ENCODE measurements at regions not wholly inside any gene's neighbourhood (a gene's known extent, or its start where the extent isn't known, plus 50 kb on each side); places are given as distances from the start of the nearest gene placed in this dataset.

GRCh38 chr2:61774351-61774750 lies 79.5 kb downstream of the FAM161A start:
- Histone ChIP-seq H3K36me3 (ENCODE audit: control insufficient read depth in 1 of 2, insufficient read depth in 2 of 2, low read length in 2 of 2) (no peaks in the 10 kb centered on the region), H3K9me3 (ENCODE audit: control insufficient read depth in 1 of 2, low read length in 2 of 2) (no peaks in the 10 kb centered on the region), H3K27ac (ENCODE audit: low read length) (no peak overlapping the region), H3K4me1 (ENCODE audit: control insufficient read depth in 1 of 2, insufficient read depth in 2 of 2, low read length in 2 of 2) (no peaks in the 10 kb centered on the region), H3K27me3 (ENCODE audit: low read depth, low read length) (no peaks in the 10 kb centered on the region), H3K4me3 (ENCODE audit: low read depth in 1 of 2, low read length in 2 of 2) (no peak overlapping the region)

GRCh38 chr2:61771904-61772845 lies 81.7 kb downstream of the FAM161A start:
- no peak overlapping the region for H3K27ac ChIP-seq (ENCODE audit: low read length)
- no peak overlapping the region for H3K4me3 ChIP-seq (ENCODE audit: low read depth in 1 of 2, low read length in 2 of 2)
- H3K36me3 ChIP-seq (ENCODE audit: control insufficient read depth in 1 of 2, insufficient read depth in 2 of 2, low read length in 2 of 2) = no peaks in the 10 kb centered on the region
- H3K27me3 ChIP-seq (ENCODE audit: low read depth, low read length) = no peaks in the 10 kb centered on the region
- no peaks in the 10 kb centered on the region for H3K4me1 ChIP-seq (ENCODE audit: control insufficient read depth in 1 of 2, insufficient read depth in 2 of 2, low read length in 2 of 2)
- no peaks in the 10 kb centered on the region for H3K9me3 ChIP-seq (ENCODE audit: control insufficient read depth in 1 of 2, low read length in 2 of 2)

- Histone ChIP-seq H3K4me1 (ENCODE audit: control insufficient read depth in 1 of 2, insufficient read depth in 2 of 2, low read length in 2 of 2) (no peaks in the 10 kb centered on the region), H3K27ac (ENCODE audit: low read length) (no peak overlapping the region), H3K9me3 (ENCODE audit: control insufficient read depth in 1 of 2, low read length in 2 of 2) (no peaks in the 10 kb centered on the region), H3K4me3 (ENCODE audit: low read depth in 1 of 2, low read length in 2 of 2) (no peak overlapping the region), H3K27me3 (ENCODE audit: low read depth, low read length) (no peaks in the 10 kb centered on the region), H3K36me3 (ENCODE audit: control insufficient read depth in 1 of 2, insufficient read depth in 2 of 2, low read length in 2 of 2) (no peaks in the 10 kb centered on the region)
Observed at GRCh38 chr2:61770746-61771145, 83.1 kb downstream of the FAM161A start.

- Histone ChIP-seq H3K9me3 (ENCODE audit: control insufficient read depth in 1 of 2, low read length in 2 of 2) (no peaks in the 10 kb centered on the region), H3K27ac (ENCODE audit: low read length) (no peak overlapping the region), H3K36me3 (ENCODE audit: control insufficient read depth in 1 of 2, insufficient read depth in 2 of 2, low read length in 2 of 2) (no peaks in the 10 kb centered on the region), H3K4me3 (ENCODE audit: low read depth in 1 of 2, low read length in 2 of 2) (no peak overlapping the region), H3K27me3 (ENCODE audit: low read depth, low read length) (no peaks in the 10 kb centered on the region), H3K4me1 (ENCODE audit: control insufficient read depth in 1 of 2, insufficient read depth in 2 of 2, low read length in 2 of 2) (no peaks in the 10 kb centered on the region)
Observed at GRCh38 chr2:61770298-61770697, 83.6 kb downstream of the FAM161A start.

- Histone ChIP-seq H3K27me3 (ENCODE audit: low read depth, low read length) (no peaks in the 10 kb centered on the region), H3K4me1 (ENCODE audit: control insufficient read depth in 1 of 2, insufficient read depth in 2 of 2, low read length in 2 of 2) (no peaks in the 10 kb centered on the region), H3K4me3 (ENCODE audit: low read depth in 1 of 2, low read length in 2 of 2) (no peak overlapping the region), H3K36me3 (ENCODE audit: control insufficient read depth in 1 of 2, insufficient read depth in 2 of 2, low read length in 2 of 2) (no peaks in the 10 kb centered on the region), H3K27ac (ENCODE audit: low read length) (no peak overlapping the region), H3K9me3 (ENCODE audit: control insufficient read depth in 1 of 2, low read length in 2 of 2) (no peaks in the 10 kb centered on the region)
Observed at GRCh38 chr2:61769093-61769675, 84.7 kb downstream of the FAM161A start.

GRCh38 chr2:61764035-61764800 lies 89.6 kb downstream of the FAM161A start:
- Histone ChIP-seq H3K36me3 (ENCODE audit: control insufficient read depth in 1 of 2, insufficient read depth in 2 of 2, low read length in 2 of 2) (peaks cover 0 to 4% of the 10 kb centered on the region in 2 donors), H3K27me3 (ENCODE audit: low read depth, low read length) (no peaks in the 10 kb centered on the region), H3K4me3 (ENCODE audit: low read depth in 1 of 2, low read length in 2 of 2) (peak overlapping the region; percentile 66 to 86), H3K4me1 (ENCODE audit: control insufficient read depth in 1 of 2, insufficient read depth in 2 of 2, low read length in 2 of 2) (no peaks in the 10 kb centered on the region), H3K9me3 (ENCODE audit: control insufficient read depth in 1 of 2, low read length in 2 of 2) (no peaks in the 10 kb centered on the region), H3K27ac (ENCODE audit: low read length) (peak overlapping the region; percentile 100)

- Histone ChIP-seq H3K9me3 (ENCODE audit: control insufficient read depth in 1 of 2, low read length in 2 of 2) (no peaks in the 10 kb centered on the region), H3K4me3 (ENCODE audit: low read depth in 1 of 2, low read length in 2 of 2) (peak overlapping the region; percentile 66 to 86), H3K36me3 (ENCODE audit: control insufficient read depth in 1 of 2, insufficient read depth in 2 of 2, low read length in 2 of 2) (peaks cover 0 to 5% of the 10 kb centered on the region in 2 donors)
Observed at GRCh38 chr2:61763605-61764034, 90.2 kb downstream of the FAM161A start.

GRCh38 chr2:61762292-61762691 lies 91.6 kb downstream of the FAM161A start:
- Histone ChIP-seq H3K36me3 (ENCODE audit: control insufficient read depth in 1 of 2, insufficient read depth in 2 of 2, low read length in 2 of 2) (peaks cover 0 to 5% of the 10 kb centered on the region in 2 donors), H3K27me3 (ENCODE audit: low read depth, low read length) (no peaks in the 10 kb centered on the region), H3K9me3 (ENCODE audit: control insufficient read depth in 1 of 2, low read length in 2 of 2) (no peaks in the 10 kb centered on the region), H3K4me1 (ENCODE audit: control insufficient read depth in 1 of 2, insufficient read depth in 2 of 2, low read length in 2 of 2) (no peaks in the 10 kb centered on the region), H3K4me3 (ENCODE audit: low read depth in 1 of 2, low read length in 2 of 2) (no peak overlapping the region), H3K27ac (ENCODE audit: low read length) (no peak overlapping the region)

More at GRCh38 chr2:61763605-61764034, 90.2 kb downstream of the FAM161A start:
- no peaks in the 10 kb centered on the region for H3K27me3 ChIP-seq (ENCODE audit: low read depth, low read length)
- no peaks in the 10 kb centered on the region for H3K4me1 ChIP-seq (ENCODE audit: control insufficient read depth in 1 of 2, insufficient read depth in 2 of 2, low read length in 2 of 2)
- peak overlapping the region; percentile 100 for H3K27ac ChIP-seq (ENCODE audit: low read length)

GRCh38 chr2:61759718-61760117 lies 94.1 kb downstream of the FAM161A start:
- Histone ChIP-seq H3K36me3 (ENCODE audit: control insufficient read depth in 1 of 2, insufficient read depth in 2 of 2, low read length in 2 of 2) (peaks cover 0 to 5% of the 10 kb centered on the region in 2 donors), H3K27ac (ENCODE audit: low read length) (no peak overlapping the region), H3K4me1 (ENCODE audit: control insufficient read depth in 1 of 2, insufficient read depth in 2 of 2, low read length in 2 of 2) (no peaks in the 10 kb centered on the region), H3K27me3 (ENCODE audit: low read depth, low read length) (no peaks in the 10 kb centered on the region), H3K9me3 (ENCODE audit: control insufficient read depth in 1 of 2, low read length in 2 of 2) (no peaks in the 10 kb centered on the region), H3K4me3 (ENCODE audit: low read depth in 1 of 2, low read length in 2 of 2) (no peak overlapping the region)

- Histone ChIP-seq H3K27ac (ENCODE audit: low read length) (no peak overlapping the region), H3K36me3 (ENCODE audit: control insufficient read depth in 1 of 2, insufficient read depth in 2 of 2, low read length in 2 of 2) (peaks cover 0 to 5% of the 10 kb centered on the region in 2 donors), H3K4me3 (ENCODE audit: low read depth in 1 of 2, low read length in 2 of 2) (no peak overlapping the region), H3K9me3 (ENCODE audit: control insufficient read depth in 1 of 2, low read length in 2 of 2) (no peaks in the 10 kb centered on the region), H3K27me3 (ENCODE audit: low read depth, low read length) (no peaks in the 10 kb centered on the region), H3K4me1 (ENCODE audit: control insufficient read depth in 1 of 2, insufficient read depth in 2 of 2, low read length in 2 of 2) (no peaks in the 10 kb centered on the region)
Observed at GRCh38 chr2:61759005-61759404, 94.9 kb downstream of the FAM161A start.

GRCh38 chr2:61758159-61758558 lies 95.7 kb downstream of the FAM161A start:
- Histone ChIP-seq H3K9me3 (ENCODE audit: control insufficient read depth in 1 of 2, low read length in 2 of 2) (peaks cover 4 to 5% of the 10 kb centered on the region in 2 donors), H3K4me3 (ENCODE audit: low read depth in 1 of 2, low read length in 2 of 2) (no peak overlapping the region), H3K27ac (ENCODE audit: low read length) (no peak overlapping the region), H3K27me3 (ENCODE audit: low read depth, low read length) (no peaks in the 10 kb centered on the region), H3K4me1 (ENCODE audit: control insufficient read depth in 1 of 2, insufficient read depth in 2 of 2, low read length in 2 of 2) (no peaks in the 10 kb centered on the region), H3K36me3 (ENCODE audit: control insufficient read depth in 1 of 2, insufficient read depth in 2 of 2, low read length in 2 of 2) (peaks cover 0 to 5% of the 10 kb centered on the region in 2 donors)
